ENCODE measurements at regions not wholly inside any gene's neighbourhood (a gene's known extent, or its start where the extent isn't known, plus 50 kb on each side); places are given as distances from the start of the nearest gene placed in this dataset.
A peak's percentile ranks its signal among the peaks of the same experiment; 100 is the strongest.

- ATAC-seq (no peak), DNase-seq (ENCODE audit: low spot score) (peak; percentile 1)
- no peaks in the 10 kb centered on the region for H4K20me1 ChIP-seq (replicated peaks; ENCODE audit: insufficient read depth)
- Mint-ChIP-seq H3K36me3 (ENCODE audit: low read depth) (no peaks in the 10 kb centered on the region), H3K27ac (no peak overlapping the region), H3K9me3 (0 out of 3 replicates have a peak, but pooled peaks cover 6% of the 10 kb centered on the region), H3K4me3 (no peak overlapping the region), H3K4me1 (no peaks in the 10 kb centered on the region), H3K27me3 (ENCODE audit: insufficient read depth, low read depth, poor library complexity) (no peaks in the 10 kb centered on the region)
- no peaks in the 10 kb centered on the region for H3K36me3 ChIP-seq (ENCODE audit: insufficient read depth)
- H3K79me2 ChIP-seq (replicated peaks; ENCODE audit: insufficient read depth) = no peaks in the 10 kb centered on the region
- no peaks in the 10 kb centered on the region for H3K4me1 ChIP-seq (ENCODE audit: insufficient read depth)
- H3F3A ChIP-seq (replicated peaks; ENCODE audit: low read depth) = no peaks in the 10 kb centered on the region
- TF ChIP-seq ZNF114 (CRISPR knock-in tag; IDR thresholded peaks at IDR 0.05) = no peak
- no peak for TF ChIP-seq ZNF462 (CRISPR knock-in tag; IDR thresholded peaks at IDR 0.05)
- no peak for TF ChIP-seq CTCF (conservative IDR thresholded peaks at IDR 0.05; ENCODE audit: low read depth in 2 of 2)
- TF ChIP-seq JUNB (IDR thresholded peaks at IDR 0.05; ENCODE audit: unreplicated experiment) = no peak
- TF ChIP-seq, protein P1, sequence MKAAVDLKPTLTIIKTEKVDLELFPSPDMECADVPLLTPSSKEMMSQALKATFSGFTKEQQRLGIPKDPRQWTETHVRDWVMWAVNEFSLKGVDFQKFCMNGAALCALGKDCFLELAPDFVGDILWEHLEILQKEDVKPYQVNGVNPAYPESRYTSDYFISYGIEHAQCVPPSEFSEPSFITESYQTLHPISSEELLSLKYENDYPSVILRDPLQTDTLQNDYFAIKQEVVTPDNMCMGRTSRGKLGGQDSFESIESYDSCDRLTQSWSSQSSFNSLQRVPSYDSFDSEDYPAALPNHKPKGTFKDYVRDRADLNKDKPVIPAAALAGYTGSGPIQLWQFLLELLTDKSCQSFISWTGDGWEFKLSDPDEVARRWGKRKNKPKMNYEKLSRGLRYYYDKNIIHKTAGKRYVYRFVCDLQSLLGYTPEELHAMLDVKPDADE (IDR thresholded peaks at IDR 0.05) = no peak
- no peak for TF ChIP-seq REST (IDR thresholded peaks at IDR 0.05; ENCODE audit: unreplicated experiment)
- no peak for TF ChIP-seq POLR2AphosphoS5 (IDR thresholded peaks at IDR 0.05; ENCODE audit: low read depth)
- TF ChIP-seq EZH2 (IDR thresholded peaks at IDR 0.05; ENCODE audit: low read depth, unreplicated experiment) = no peak
- TF ChIP-seq NANOG (IDR thresholded peaks at IDR 0.05; ENCODE audit: borderline replicate concordance) = no peak
- TF ChIP-seq CREB1 (CRISPR knock-in tag; IDR thresholded peaks at IDR 0.05; ENCODE audit: low read depth) = no peak
- no peak for TF ChIP-seq STAT1 (IDR thresholded peaks at IDR 0.05; ENCODE audit: unreplicated experiment)
- TF ChIP-seq EZH2phosphoT487 (IDR thresholded peaks at IDR 0.05; ENCODE audit: unreplicated experiment) = no peak
- H3K27ac ChIP-seq (ENCODE audit: low read depth) = no peak overlapping the region
- no peaks in the 10 kb centered on the region for H3K9me2 ChIP-seq (ENCODE audit: insufficient read depth)
- no peak overlapping the region for H3K4me2 ChIP-seq
- no peaks in the 10 kb centered on the region for H3K27me3 ChIP-seq (ENCODE audit: insufficient read depth)
- no peak overlapping the region for H2AFZ ChIP-seq
- H3K4me3 ChIP-seq = no peak overlapping the region
These were observed 868.1 kb upstream of the CDH9 start for GRCh38 chr5:27906481-27906880.

Data from GM23338 (cell line).